Neural cell (in vitro differentiated cells): ENCODE measurements at regions not wholly inside any gene's neighbourhood (a gene's known extent, or its start where the extent isn't known, plus 50 kb on each side); places are given as distances from the start of the nearest gene placed in this dataset.

ENCODE experiments used
- H2AFZ ChIP-seq: fragments of 200-600, 300-800 bp; sonication (generic), shearing (Covaris generic); 2 replicates; pipeline ENCODE4 v1.6.0; 2014; ENCODE audit warnings: low read depth, mild to moderate bottlenecking, antibody characterized with exemption, low read length, moderate library complexity
- H3F3A ChIP-seq: fragments of 200-600 bp; shearing (Covaris generic); 2 replicates; pipeline ENCODE4 v1.6.1; 2016; ENCODE audit warnings: mild to moderate bottlenecking, moderate library complexity, mixed read lengths, antibody characterized with exemption, low read length; ENCODE audit not compliant: insufficient read depth, poor library complexity, severe bottlenecking
- H3K27ac ChIP-seq: fragments of 200-600, 300-800 bp; sonication (generic), shearing (Covaris generic); 2 replicates; pipeline ENCODE4 v1.5.1; 2014; ENCODE audit warnings: mild to moderate bottlenecking, low read length, moderate library complexity
- H3K27me3 ChIP-seq: fragments of 300-800, 200-600 bp; sonication (generic), shearing (Covaris generic); 2 replicates; pipeline ENCODE4 v1.6.0; 2014; ENCODE audit warnings: mild to moderate bottlenecking, low read depth, low read length, moderate library complexity; ENCODE audit not compliant: insufficient read depth
- H3K36me3 ChIP-seq: fragments of 300-800, 200-600 bp; sonication (generic), shearing (Covaris generic); 2 replicates; pipeline ENCODE4 v1.5.1; 2014; ENCODE audit warnings: mild to moderate bottlenecking, antibody characterized with exemption, low read length, moderate library complexity; ENCODE audit not compliant: insufficient read depth
- H3K4me2 ChIP-seq: fragments of 300-800, 200-600 bp; sonication (generic), shearing (Covaris generic); 2 replicates; pipeline ENCODE4 v1.6.0; 2014; ENCODE audit warnings: mild to moderate bottlenecking, low read length
- H3K4me3 ChIP-seq: fragments of 300-800, 200-600 bp; sonication (generic), shearing (Covaris generic); 2 replicates; pipeline ENCODE4 v1.5.1; 2014; ENCODE audit warnings: mild to moderate bottlenecking, low read length, moderate library complexity
- H3K79me2 ChIP-seq: fragments of 200-600 bp; shearing (Covaris generic); replicated peaks from 2 replicates; pipeline ENCODE4 v1.6.0; 2014; ENCODE audit warnings: mild to moderate bottlenecking, low read length, moderate library complexity; ENCODE audit not compliant: insufficient read depth
- H3K9ac ChIP-seq: fragments of 300-800, 200-600 bp; sonication (generic), shearing (Covaris generic); 2 replicates; pipeline ENCODE4 v1.6.1; 2016; ENCODE audit warnings: mild to moderate bottlenecking, low read length, mixed read lengths
- H3K9me2 ChIP-seq: fragments of 200-600 bp; shearing (Covaris generic); 2 replicates; pipeline ENCODE4 v1.6.1; 2016; ENCODE audit warnings: mild to moderate bottlenecking, low read length, mixed read lengths; ENCODE audit not compliant: insufficient read depth
- H3K9me3 ChIP-seq: fragments of 200-600, 300-800 bp; sonication (generic), shearing (Covaris generic); 2 replicates; pipeline ENCODE4 v1.6.1; 2016; ENCODE audit warnings: mild to moderate bottlenecking, mixed run types, low read length, moderate library complexity, mixed read lengths
- H4K20me1 ChIP-seq: fragments of 200-600 bp; shearing (Covaris generic); 2 replicates; pipeline ENCODE4 v1.6.1; 2016; ENCODE audit warnings: mild to moderate bottlenecking, mixed run types; ENCODE audit not compliant: insufficient read depth
- CTCF ChIP-seq: fragments of 450-650 bp; IDR thresholded peaks from 2 replicates; pipeline ENCODE4 v1.5.1; 2014; ENCODE audit warnings: antibody characterized with exemption, mild to moderate bottlenecking, moderate library complexity; ENCODE audit not compliant: poor library complexity, severe bottlenecking
- EP300 ChIP-seq: fragments of 450-650 bp; conservative IDR thresholded peaks from 2 replicates; pipeline ENCODE4 v1.6.1; 2014; ENCODE audit warnings: antibody characterized with exemption, mild to moderate bottlenecking, moderate library complexity; ENCODE audit not compliant: poor library complexity, severe bottlenecking
- EZH2 ChIP-seq: fragments of 200-600, 300-800 bp; shearing (Covaris generic), sonication (generic); IDR thresholded peaks from 2 replicates; pipeline ENCODE4 v1.6.1; 2014; ENCODE audit warnings: antibody characterized with exemption, low read length, borderline replicate concordance, mild to moderate bottlenecking; ENCODE audit not compliant: insufficient read depth, poor library complexity, severe bottlenecking
- MXI1 ChIP-seq: fragments of 450-650 bp; conservative IDR thresholded peaks from 2 replicates; pipeline ENCODE4 v1.6.1; 2014; ENCODE audit warnings: antibody characterized with exemption, mild to moderate bottlenecking; ENCODE audit not compliant: poor library complexity, severe bottlenecking
- POLR2AphosphoS5 ChIP-seq: IDR thresholded peaks from 2 replicates; pipeline ENCODE4 v1.6.1; 2012
- RAD21 ChIP-seq: fragments of 450-650 bp; conservative IDR thresholded peaks from 2 replicates; pipeline ENCODE4 v1.6.1; 2014; ENCODE audit warnings: antibody characterized with exemption, mild to moderate bottlenecking, moderate library complexity
- SMC3 ChIP-seq: fragments of 450-650 bp; conservative IDR thresholded peaks from 2 replicates; pipeline ENCODE4 v1.6.1; 2014; ENCODE audit warnings: antibody characterized with exemption, mild to moderate bottlenecking, moderate library complexity; ENCODE audit not compliant: poor library complexity
- TAF1 ChIP-seq: IDR thresholded peaks from 2 replicates; pipeline ENCODE4 v1.6.1; 2012; ENCODE audit warnings: low read depth
- TF ChIP-seq, protein P1 (sequence below): IDR thresholded peaks from 2 replicates; pipeline ENCODE4 v1.6.1; 2012; ENCODE audit warnings: borderline replicate concordance

DNA sequence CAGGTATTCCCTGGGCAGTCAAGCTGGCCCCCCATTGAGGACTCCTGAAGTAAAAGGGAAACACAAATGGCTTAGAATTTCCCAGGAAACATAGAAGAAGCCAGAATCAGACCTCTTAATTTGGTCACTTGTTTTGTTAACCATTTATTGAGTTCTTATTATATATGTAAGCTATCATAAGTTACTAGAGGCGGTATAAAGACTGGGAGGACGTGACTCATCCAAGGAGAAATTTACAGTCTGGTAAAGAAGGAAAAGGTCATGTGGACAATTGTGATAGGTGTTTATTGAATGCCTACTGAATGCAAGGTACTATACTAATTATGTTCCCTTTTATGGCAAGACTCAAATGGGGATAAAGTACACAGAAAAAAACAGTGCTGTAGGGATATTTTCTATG, 146.7 kb downstream of the DYRK2 start:
- H3K79me2 ChIP-seq, result no peaks in the 10 kb centered on the region
- no peaks in the 10 kb centered on the region for H3K27me3 ChIP-seq
- H2AFZ ChIP-seq, result no peak overlapping the region
- no peak overlapping the region for H3K4me3 ChIP-seq
- H3K9ac ChIP-seq, result no peak overlapping the region
- H3K4me2 ChIP-seq, result no peak overlapping the region
- no peaks in the 10 kb centered on the region for H3K9me2 ChIP-seq
- H3K27ac ChIP-seq, result no peak overlapping the region
- no peaks in the 10 kb centered on the region for H3K36me3 ChIP-seq
- TF ChIP-seq RAD21 (no peak), POLR2AphosphoS5 (no peak), EP300 (no peak), SMC3 (no peak), CTCF (no peak), TAF1 (no peak), EZH2 (no peak), MXI1 (no peak)
- TF ChIP-seq, protein P1, sequence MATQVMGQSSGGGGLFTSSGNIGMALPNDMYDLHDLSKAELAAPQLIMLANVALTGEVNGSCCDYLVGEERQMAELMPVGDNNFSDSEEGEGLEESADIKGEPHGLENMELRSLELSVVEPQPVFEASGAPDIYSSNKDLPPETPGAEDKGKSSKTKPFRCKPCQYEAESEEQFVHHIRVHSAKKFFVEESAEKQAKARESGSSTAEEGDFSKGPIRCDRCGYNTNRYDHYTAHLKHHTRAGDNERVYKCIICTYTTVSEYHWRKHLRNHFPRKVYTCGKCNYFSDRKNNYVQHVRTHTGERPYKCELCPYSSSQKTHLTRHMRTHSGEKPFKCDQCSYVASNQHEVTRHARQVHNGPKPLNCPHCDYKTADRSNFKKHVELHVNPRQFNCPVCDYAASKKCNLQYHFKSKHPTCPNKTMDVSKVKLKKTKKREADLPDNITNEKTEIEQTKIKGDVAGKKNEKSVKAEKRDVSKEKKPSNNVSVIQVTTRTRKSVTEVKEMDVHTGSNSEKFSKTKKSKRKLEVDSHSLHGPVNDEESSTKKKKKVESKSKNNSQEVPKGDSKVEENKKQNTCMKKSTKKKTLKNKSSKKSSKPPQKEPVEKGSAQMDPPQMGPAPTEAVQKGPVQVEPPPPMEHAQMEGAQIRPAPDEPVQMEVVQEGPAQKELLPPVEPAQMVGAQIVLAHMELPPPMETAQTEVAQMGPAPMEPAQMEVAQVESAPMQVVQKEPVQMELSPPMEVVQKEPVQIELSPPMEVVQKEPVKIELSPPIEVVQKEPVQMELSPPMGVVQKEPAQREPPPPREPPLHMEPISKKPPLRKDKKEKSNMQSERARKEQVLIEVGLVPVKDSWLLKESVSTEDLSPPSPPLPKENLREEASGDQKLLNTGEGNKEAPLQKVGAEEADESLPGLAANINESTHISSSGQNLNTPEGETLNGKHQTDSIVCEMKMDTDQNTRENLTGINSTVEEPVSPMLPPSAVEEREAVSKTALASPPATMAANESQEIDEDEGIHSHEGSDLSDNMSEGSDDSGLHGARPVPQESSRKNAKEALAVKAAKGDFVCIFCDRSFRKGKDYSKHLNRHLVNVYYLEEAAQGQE, result no peak
- H3F3A ChIP-seq, result no peaks in the 10 kb centered on the region
- H4K20me1 ChIP-seq, result no peaks in the 10 kb centered on the region
- no peaks in the 10 kb centered on the region for H3K9me3 ChIP-seq

GRCh38 chr12:67797185-67797741, 148.7 kb downstream of the DYRK2 start:
- no peaks in the 10 kb centered on the region for H4K20me1 ChIP-seq
- no peak overlapping the region for H3K4me3 ChIP-seq
- H3K4me2 ChIP-seq, result no peak overlapping the region
- no peaks in the 10 kb centered on the region for H3F3A ChIP-seq
- no peak overlapping the region for H2AFZ ChIP-seq
- H3K9me2 ChIP-seq, result no peaks in the 10 kb centered on the region
- no peaks in the 10 kb centered on the region for H3K36me3 ChIP-seq
- H3K9me3 ChIP-seq, result no peaks in the 10 kb centered on the region
- no peaks in the 10 kb centered on the region for H3K79me2 ChIP-seq
- H3K27me3 ChIP-seq, result no peaks in the 10 kb centered on the region
- H3K9ac ChIP-seq, result no peak overlapping the region
- TF ChIP-seq TAF1 (no peak), POLR2AphosphoS5 (no peak), EZH2 (no peak), CTCF (no peak), EP300 (no peak), MXI1 (no peak), RAD21 (no peak), SMC3 (no peak)
- TF ChIP-seq, protein P1, result no peak
- no peak overlapping the region for H3K27ac ChIP-seq
